ENCODE measurements at regions not wholly inside any gene's neighbourhood (a gene's known extent, or its start where the extent isn't known, plus 50 kb on each side); places are given as distances from the start of the nearest gene placed in this dataset.

DNA sequence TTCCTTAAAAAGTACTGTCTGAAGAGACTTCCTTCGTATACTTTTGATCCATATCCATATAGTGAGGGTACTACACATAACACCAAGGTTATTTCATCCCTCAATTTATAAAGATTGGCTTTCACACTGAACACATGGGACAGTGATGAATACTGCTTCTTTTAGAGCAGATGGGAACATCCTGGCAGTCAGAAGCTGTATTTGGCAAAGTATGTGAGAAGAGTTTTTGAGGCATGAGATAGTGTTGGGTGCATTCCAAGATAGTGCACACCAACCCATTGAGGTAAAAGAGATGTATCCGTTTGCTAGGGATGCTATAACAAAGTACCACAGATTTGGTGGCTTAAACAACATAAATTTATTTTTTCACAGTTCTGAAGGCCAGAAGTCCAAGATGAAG, 141.1 kb downstream of the MOSPD2 start:
- TF ChIP-seq, protein P1, sequence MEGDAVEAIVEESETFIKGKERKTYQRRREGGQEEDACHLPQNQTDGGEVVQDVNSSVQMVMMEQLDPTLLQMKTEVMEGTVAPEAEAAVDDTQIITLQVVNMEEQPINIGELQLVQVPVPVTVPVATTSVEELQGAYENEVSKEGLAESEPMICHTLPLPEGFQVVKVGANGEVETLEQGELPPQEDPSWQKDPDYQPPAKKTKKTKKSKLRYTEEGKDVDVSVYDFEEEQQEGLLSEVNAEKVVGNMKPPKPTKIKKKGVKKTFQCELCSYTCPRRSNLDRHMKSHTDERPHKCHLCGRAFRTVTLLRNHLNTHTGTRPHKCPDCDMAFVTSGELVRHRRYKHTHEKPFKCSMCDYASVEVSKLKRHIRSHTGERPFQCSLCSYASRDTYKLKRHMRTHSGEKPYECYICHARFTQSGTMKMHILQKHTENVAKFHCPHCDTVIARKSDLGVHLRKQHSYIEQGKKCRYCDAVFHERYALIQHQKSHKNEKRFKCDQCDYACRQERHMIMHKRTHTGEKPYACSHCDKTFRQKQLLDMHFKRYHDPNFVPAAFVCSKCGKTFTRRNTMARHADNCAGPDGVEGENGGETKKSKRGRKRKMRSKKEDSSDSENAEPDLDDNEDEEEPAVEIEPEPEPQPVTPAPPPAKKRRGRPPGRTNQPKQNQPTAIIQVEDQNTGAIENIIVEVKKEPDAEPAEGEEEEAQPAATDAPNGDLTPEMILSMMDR (IDR thresholded peaks at IDR 0.05; ENCODE audit: low read depth, low read length, poor library complexity, severe bottlenecking) = no peak
- TF ChIP-seq EZH2phosphoT487 (IDR thresholded peaks at IDR 0.05; ENCODE audit: borderline replicate concordance, low read length) = no peak
